ENCODE measurements at regions not wholly inside any gene's neighbourhood (a gene's known extent, or its start where the extent isn't known, plus 50 kb on each side); places are given as distances from the start of the nearest gene placed in this dataset.

DNA sequence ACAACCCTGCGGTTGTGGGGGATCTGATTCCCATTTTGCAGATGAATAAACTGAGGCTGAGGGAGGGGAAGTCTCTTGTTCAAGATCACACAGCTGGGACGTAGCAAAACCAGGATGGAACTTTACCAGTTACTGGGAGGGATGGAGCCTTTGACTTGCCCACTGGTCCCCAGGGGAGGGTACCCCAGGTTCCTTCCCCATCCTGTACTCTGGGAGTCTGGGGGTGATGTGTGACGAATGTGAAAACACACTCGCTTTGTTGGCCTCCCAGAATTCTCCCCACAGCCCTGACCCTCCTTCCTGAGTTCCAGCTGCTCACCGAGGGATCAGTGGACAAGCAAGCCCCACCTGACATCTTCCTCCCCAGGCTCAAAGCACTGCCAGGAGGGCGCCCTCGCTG is 135.1 kb downstream of the NSG2 start:
- Mint-ChIP-seq H3K27me3 (ENCODE audit: low read depth) (peaks cover 42% of the 10 kb centered on the region), H3K9me3 (no peaks in the 10 kb centered on the region), H3K27ac (no peak overlapping the region), H3K4me3 (no peak overlapping the region), H3K4me1 (no peaks in the 10 kb centered on the region), H3K36me3 (ENCODE audit: low read depth) (no peaks in the 10 kb centered on the region)
- TF ChIP-seq, protein P1, sequence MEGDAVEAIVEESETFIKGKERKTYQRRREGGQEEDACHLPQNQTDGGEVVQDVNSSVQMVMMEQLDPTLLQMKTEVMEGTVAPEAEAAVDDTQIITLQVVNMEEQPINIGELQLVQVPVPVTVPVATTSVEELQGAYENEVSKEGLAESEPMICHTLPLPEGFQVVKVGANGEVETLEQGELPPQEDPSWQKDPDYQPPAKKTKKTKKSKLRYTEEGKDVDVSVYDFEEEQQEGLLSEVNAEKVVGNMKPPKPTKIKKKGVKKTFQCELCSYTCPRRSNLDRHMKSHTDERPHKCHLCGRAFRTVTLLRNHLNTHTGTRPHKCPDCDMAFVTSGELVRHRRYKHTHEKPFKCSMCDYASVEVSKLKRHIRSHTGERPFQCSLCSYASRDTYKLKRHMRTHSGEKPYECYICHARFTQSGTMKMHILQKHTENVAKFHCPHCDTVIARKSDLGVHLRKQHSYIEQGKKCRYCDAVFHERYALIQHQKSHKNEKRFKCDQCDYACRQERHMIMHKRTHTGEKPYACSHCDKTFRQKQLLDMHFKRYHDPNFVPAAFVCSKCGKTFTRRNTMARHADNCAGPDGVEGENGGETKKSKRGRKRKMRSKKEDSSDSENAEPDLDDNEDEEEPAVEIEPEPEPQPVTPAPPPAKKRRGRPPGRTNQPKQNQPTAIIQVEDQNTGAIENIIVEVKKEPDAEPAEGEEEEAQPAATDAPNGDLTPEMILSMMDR (IDR thresholded peaks at IDR 0.05; ENCODE audit: unreplicated experiment in 3 of 3) = no peak

DNA sequence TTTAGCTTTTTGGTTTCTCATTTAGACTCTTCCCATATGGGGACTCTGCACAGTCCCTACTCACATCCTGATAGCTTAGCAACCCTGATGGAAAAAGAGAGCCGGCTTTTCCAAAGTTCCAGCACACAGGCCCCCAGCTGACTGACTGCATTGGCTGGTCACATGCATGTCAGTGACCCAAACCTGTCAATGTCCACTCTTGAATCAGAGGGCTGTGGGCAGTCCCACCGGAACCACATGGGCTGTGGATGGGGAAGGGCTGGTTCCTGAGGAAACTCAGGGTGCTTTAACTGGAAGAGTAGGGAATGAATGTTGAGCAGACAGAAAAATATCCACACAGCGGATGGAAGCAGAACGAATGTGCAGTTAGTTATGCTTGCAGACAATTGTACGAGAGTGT is 136.6 kb downstream of the NSG2 start:
- H3K36me3 Mint-ChIP-seq (ENCODE audit: low read depth) = no peaks in the 10 kb centered on the region
- H3K9me3 Mint-ChIP-seq = no peaks in the 10 kb centered on the region
- H3K27me3 Mint-ChIP-seq (ENCODE audit: low read depth) = peaks cover 50% of the 10 kb centered on the region
- H3K4me3 Mint-ChIP-seq = no peak overlapping the region
- TF ChIP-seq, protein P1 (IDR thresholded peaks at IDR 0.05; ENCODE audit: unreplicated experiment in 3 of 3) = no peak
- no peak overlapping the region for H3K27ac Mint-ChIP-seq
- H3K4me1 Mint-ChIP-seq = no peaks in the 10 kb centered on the region

DNA sequence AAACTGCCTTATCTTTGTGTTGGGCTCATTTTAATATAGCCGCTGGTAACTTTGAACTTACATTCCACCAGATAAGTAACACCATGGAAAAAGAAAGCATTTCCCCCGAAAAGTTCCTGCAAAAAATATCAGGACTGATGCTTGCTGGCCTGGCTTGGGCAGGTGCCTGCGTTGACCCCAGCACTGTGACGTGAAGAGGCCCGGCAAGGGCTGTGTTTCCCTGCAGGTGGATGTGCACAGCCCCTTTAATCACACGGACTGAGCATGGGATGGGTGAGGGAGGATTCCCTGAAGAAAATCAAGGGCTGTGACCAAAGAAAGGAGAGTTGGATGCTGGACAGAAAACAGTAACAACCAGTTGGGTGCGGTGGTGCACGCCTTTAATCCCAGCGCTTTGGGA is 138.2 kb downstream of the NSG2 start:
- Mint-ChIP-seq H3K4me1 (peaks cover 9% of the 10 kb centered on the region), H3K27ac (no peak overlapping the region), H3K4me3 (no peak overlapping the region), H3K27me3 (ENCODE audit: low read depth) (peaks cover 53% of the 10 kb centered on the region), H3K36me3 (ENCODE audit: low read depth) (no peaks in the 10 kb centered on the region), H3K9me3 (no peaks in the 10 kb centered on the region)
- TF ChIP-seq, protein P1 (IDR thresholded peaks at IDR 0.05; ENCODE audit: unreplicated experiment in 3 of 3) = no peak

DNA sequence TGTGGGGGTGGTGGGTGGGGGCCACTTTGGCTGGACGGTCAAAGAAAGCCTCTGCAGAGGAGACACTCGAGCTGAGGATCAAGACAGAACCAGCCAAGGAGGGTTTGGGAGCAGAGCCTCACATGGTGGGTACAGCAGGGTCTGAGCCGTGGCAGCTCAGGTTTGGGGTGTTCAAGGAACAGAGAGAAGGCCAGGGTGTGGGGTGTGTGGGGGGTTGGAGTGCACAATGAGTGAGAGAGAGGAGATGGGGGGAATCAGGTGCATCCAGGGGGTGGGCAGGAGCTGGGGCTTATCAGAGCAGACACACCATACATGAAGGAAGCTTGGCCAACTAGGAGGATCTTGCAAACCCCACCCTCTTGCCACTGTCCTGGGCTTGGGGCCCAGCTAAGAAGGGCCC is 140.0 kb downstream of the NSG2 start:
- Mint-ChIP-seq H3K36me3 (ENCODE audit: low read depth) (no peaks in the 10 kb centered on the region), H3K27ac (peak overlapping the region in 1 of 3 experiments; percentile 49), H3K4me1 (peaks cover 27% of the 10 kb centered on the region), H3K9me3 (no peaks in the 10 kb centered on the region), H3K27me3 (ENCODE audit: low read depth) (peaks cover 64% of the 10 kb centered on the region), H3K4me3 (no peak overlapping the region)
- TF ChIP-seq, protein P1 (IDR thresholded peaks at IDR 0.05; ENCODE audit: unreplicated experiment in 3 of 3) = no peak

DNA sequence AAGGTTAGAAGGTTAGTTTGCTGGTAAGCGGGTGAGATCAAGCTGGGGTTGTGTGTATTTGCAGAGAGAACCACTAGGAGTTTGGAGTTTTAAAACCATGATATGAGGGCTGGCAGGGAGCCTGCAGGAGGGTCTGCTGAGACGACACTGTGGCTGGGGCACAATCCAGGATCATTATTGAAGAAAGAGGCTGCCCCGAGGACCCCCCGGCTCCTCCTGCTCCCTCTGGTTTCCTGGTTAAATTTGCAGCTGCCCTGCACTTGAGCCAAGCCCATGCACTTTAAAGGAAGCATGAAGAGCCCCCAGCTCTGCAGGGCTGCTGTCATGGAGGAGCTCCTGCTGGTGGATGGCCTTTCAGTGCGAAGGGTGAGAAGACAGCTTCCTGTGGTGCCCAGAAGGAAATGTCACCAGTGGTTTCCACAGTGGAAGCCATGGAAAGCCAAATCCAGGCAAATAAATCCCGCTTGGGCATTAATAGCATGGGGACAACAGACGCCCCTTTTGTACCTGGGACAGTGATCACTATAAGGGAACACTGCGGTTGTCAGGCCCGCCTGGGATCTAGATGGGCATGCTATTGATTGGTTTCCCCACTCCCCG is 140.7 kb downstream of the NSG2 start:
- Mint-ChIP-seq H3K27me3 (ENCODE audit: low read depth) (peaks cover 62% of the 10 kb centered on the region), H3K36me3 (ENCODE audit: low read depth) (no peaks in the 10 kb centered on the region), H3K9me3 (no peaks in the 10 kb centered on the region), H3K4me3 (no peak overlapping the region), H3K4me1 (peaks cover 31% of the 10 kb centered on the region), H3K27ac (no peak overlapping the region)
- TF ChIP-seq, protein P1 (IDR thresholded peaks at IDR 0.05; ENCODE audit: unreplicated experiment in 3 of 3) = no peak

DNA sequence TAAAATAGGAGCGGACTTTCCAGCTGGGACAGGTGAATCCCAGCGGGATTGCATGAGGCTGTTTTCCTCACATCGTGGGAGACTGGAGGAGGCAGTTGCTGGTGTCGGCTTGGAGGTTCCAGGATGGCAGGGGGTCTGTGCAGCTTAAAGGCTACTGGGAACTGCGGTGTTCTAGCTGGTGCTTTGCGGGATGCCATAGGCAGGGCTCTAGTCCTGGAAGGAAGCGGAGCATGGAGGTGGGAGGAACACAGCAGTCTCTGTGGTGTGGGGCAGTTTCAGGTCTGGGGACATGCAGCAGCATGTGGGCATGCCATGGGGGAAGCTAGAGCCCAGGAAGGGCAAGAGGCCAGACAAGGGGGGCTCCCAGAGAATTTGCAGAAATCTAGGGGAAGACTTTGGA is 141.5 kb downstream of the NSG2 start:
- peaks cover 38% of the 10 kb centered on the region for H3K4me1 Mint-ChIP-seq
- peaks cover 63% of the 10 kb centered on the region for H3K27me3 Mint-ChIP-seq (ENCODE audit: low read depth)
- no peaks in the 10 kb centered on the region for H3K9me3 Mint-ChIP-seq
- no peak overlapping the region for H3K4me3 Mint-ChIP-seq
- TF ChIP-seq, protein P1 (IDR thresholded peaks at IDR 0.05; ENCODE audit: unreplicated experiment in 3 of 3) = no peak
- no peaks in the 10 kb centered on the region for H3K36me3 Mint-ChIP-seq (ENCODE audit: low read depth)
- no peak overlapping the region for H3K27ac Mint-ChIP-seq

Measured in nephron (organoid).